ENCODE measurements at regions not wholly inside any gene's neighbourhood (a gene's known extent, or its start where the extent isn't known, plus 50 kb on each side); places are given as distances from the start of the nearest gene placed in this dataset.

DNA sequence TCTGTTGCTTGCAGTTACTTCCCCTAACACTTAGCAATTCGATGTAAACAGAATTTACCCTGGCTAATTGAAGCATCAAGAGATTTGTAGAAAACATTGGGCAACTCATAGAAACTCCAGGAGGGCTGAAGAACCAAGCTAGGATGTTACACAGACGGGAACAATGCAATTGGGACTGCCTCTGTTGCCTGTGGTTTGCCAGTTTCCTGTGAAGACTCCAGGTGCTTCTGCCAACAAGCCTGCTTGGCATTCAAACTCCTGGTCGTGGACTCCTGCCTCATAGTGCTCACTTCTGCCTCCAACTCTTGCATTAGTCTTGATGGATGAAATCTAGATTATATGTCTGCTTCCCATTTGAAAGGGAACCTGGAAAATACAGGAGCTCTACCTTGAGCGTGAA lies 246.0 kb downstream of the BMP4 start:
- TF ChIP-seq, protein P1, sequence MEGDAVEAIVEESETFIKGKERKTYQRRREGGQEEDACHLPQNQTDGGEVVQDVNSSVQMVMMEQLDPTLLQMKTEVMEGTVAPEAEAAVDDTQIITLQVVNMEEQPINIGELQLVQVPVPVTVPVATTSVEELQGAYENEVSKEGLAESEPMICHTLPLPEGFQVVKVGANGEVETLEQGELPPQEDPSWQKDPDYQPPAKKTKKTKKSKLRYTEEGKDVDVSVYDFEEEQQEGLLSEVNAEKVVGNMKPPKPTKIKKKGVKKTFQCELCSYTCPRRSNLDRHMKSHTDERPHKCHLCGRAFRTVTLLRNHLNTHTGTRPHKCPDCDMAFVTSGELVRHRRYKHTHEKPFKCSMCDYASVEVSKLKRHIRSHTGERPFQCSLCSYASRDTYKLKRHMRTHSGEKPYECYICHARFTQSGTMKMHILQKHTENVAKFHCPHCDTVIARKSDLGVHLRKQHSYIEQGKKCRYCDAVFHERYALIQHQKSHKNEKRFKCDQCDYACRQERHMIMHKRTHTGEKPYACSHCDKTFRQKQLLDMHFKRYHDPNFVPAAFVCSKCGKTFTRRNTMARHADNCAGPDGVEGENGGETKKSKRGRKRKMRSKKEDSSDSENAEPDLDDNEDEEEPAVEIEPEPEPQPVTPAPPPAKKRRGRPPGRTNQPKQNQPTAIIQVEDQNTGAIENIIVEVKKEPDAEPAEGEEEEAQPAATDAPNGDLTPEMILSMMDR (IDR thresholded peaks at IDR 0.05) = no peak
- TF ChIP-seq EP300 (IDR thresholded peaks at IDR 0.05) = no peak
- TF ChIP-seq POLR2A (IDR thresholded peaks at IDR 0.05) = no peak

Data from ovary (tissue), 3 donors.